OCI-LY3 (cell line): ENCODE measurements at regions not wholly inside any gene's neighbourhood (a gene's known extent, or its start where the extent isn't known, plus 50 kb on each side); places are given as distances from the start of the nearest gene placed in this dataset.
A peak's percentile ranks its signal among the peaks of the same experiment; 100 is the strongest.

ENCODE experiments used
- H2AFZ ChIP-seq: fragments of 200-600, 300-600 bp; shearing (Covaris generic); 2 replicates; pipeline ENCODE4 v1.6.0; 2014; ENCODE audit warnings: antibody characterized with exemption, low read depth, low read length
- H3K27ac ChIP-seq: fragments of 200-600, 300-600 bp; sonication (generic); 2 replicates; pipeline ENCODE4 v1.5.1; 2014; ENCODE audit warnings: mild to moderate bottlenecking, low read length, moderate library complexity, mixed read lengths
- H3K27me3 ChIP-seq: fragments of 200-600, 300-600 bp; sonication (generic); 2 replicates; pipeline ENCODE4 v1.6.1; 2014; ENCODE audit warnings: low read depth, low read length, mixed read lengths
- H3K36me3 ChIP-seq: fragments of 200-600, 300-600 bp; sonication (generic); replicated peaks from 2 replicates; pipeline ENCODE3; 2014; ENCODE audit warnings: low read depth, low read length, mixed read lengths
- H3K4me1 ChIP-seq: fragments of 300-600, 200-600 bp; sonication (generic); 2 replicates; pipeline ENCODE4 v1.6.1; 2014; ENCODE audit warnings: low read length, mixed read lengths
- H3K4me2 ChIP-seq: fragments of 200-600, 300-600 bp; sonication (generic); 2 replicates; pipeline ENCODE4 v1.6.1; 2014; ENCODE audit warnings: low read length, mixed read lengths
- H3K4me3 ChIP-seq: fragments of 300-600, 200-600 bp; sonication (generic); 2 replicates; pipeline ENCODE4 v1.5.1; 2014; ENCODE audit warnings: antibody characterized with exemption, mild to moderate bottlenecking, low read length, moderate library complexity
- H3K79me2 ChIP-seq: fragments of 300-600, 200-600 bp; shearing (Covaris generic); 2 replicates; pipeline ENCODE4 v1.6.1; 2014; ENCODE audit warnings: mild to moderate bottlenecking, low read length, mixed read lengths
- H3K9ac ChIP-seq: fragments of 300-600, 200-600 bp; shearing (Covaris generic); 2 replicates; pipeline ENCODE4 v1.6.0; 2014; ENCODE audit warnings: mild to moderate bottlenecking, low read length, moderate library complexity
- H3K9me3 ChIP-seq: fragments of 200-600, 300-600 bp; shearing (Covaris generic); 2 replicates; pipeline ENCODE4 v1.6.1; 2014; ENCODE audit warnings: low read length, mixed read lengths; ENCODE audit not compliant: insufficient read depth
- H4K20me1 ChIP-seq: fragments of 200-600, 300-600 bp; sonication (generic); 2 replicates; pipeline ENCODE4 v1.6.1; 2016; ENCODE audit warnings: low read length, mixed read lengths; ENCODE audit not compliant: insufficient read depth
- EZH2phosphoT487 ChIP-seq: fragments of 200-600 bp; shearing (Covaris generic); IDR thresholded peaks from 2 replicates; pipeline ENCODE4 v1.6.1; 2018; ENCODE audit warnings: antibody characterized with exemption, mixed run types, low read depth
- TF ChIP-seq, protein P1 (sequence below): fragments of 200-600, 300-600 bp; sonication (generic); IDR thresholded peaks from 2 replicates; pipeline ENCODE4 v1.5.1; 2014; ENCODE audit warnings: antibody characterized with exemption, low read length, low read depth

GRCh38 chr1:214216779-214217178, 64.2 kb upstream of the SMYD2 start:
- Histone ChIP-seq H3K36me3 (no peaks in the 10 kb centered on the region), H3K79me2 (no peaks in the 10 kb centered on the region), H3K27me3 (peaks cover 84% of the 10 kb centered on the region), H3K4me1 (peaks cover 5% of the 10 kb centered on the region; the same call in 1 of the 2 replicates), H3K9ac (no peak overlapping the region), H3K27ac (no peak overlapping the region), H4K20me1 (peaks cover 3% of the 10 kb centered on the region; the same call in 1 of the 2 replicates), H2AFZ (no peak overlapping the region), H3K4me3 (no peak overlapping the region), H3K4me2 (no peak overlapping the region), H3K9me3 (no peaks in the 10 kb centered on the region)
- no peak for TF ChIP-seq EZH2phosphoT487
- TF ChIP-seq, protein P1, sequence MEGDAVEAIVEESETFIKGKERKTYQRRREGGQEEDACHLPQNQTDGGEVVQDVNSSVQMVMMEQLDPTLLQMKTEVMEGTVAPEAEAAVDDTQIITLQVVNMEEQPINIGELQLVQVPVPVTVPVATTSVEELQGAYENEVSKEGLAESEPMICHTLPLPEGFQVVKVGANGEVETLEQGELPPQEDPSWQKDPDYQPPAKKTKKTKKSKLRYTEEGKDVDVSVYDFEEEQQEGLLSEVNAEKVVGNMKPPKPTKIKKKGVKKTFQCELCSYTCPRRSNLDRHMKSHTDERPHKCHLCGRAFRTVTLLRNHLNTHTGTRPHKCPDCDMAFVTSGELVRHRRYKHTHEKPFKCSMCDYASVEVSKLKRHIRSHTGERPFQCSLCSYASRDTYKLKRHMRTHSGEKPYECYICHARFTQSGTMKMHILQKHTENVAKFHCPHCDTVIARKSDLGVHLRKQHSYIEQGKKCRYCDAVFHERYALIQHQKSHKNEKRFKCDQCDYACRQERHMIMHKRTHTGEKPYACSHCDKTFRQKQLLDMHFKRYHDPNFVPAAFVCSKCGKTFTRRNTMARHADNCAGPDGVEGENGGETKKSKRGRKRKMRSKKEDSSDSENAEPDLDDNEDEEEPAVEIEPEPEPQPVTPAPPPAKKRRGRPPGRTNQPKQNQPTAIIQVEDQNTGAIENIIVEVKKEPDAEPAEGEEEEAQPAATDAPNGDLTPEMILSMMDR: no peak

DNA sequence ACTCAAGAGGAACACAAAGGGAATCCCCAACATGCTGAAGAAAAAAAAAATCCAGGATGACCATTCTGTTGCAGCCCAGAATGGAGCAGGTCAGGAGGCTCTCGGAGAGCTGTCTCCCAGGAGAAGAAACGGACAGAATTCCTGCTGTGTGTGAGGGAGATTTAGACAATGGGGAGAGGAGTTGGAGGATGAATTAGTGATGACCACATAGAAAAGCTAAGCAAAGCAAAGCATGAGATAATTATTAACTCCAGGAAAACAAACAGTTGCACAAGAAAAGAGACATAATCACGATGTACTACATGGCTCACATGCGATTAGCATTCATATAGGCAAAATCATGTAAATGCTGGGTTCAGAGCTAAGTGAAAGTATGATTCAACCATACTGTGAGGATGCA, 61.1 kb upstream of the SMYD2 start:
- TF ChIP-seq EZH2phosphoT487: no peak
- Histone ChIP-seq H3K79me2 (no peaks in the 10 kb centered on the region), H3K27me3 (peaks cover 84% of the 10 kb centered on the region), H3K4me3 (no peak overlapping the region), H3K27ac (no peak overlapping the region), H3K9me3 (no peaks in the 10 kb centered on the region), H3K4me2 (no peak overlapping the region), H3K36me3 (no peaks in the 10 kb centered on the region), H4K20me1 (peaks cover 3% of the 10 kb centered on the region; the same call in 1 of the 2 replicates), H3K4me1 (peaks cover 13% of the 10 kb centered on the region), H3K9ac (no peak overlapping the region), H2AFZ (no peak overlapping the region)

- Histone ChIP-seq H3K4me2 (no peak overlapping the region), H3K4me3 (no peak overlapping the region), H2AFZ (no peak overlapping the region), H3K9ac (no peak overlapping the region), H3K4me1 (peaks cover 14% of the 10 kb centered on the region), H3K27ac (no peak overlapping the region), H4K20me1 (peaks cover 3% of the 10 kb centered on the region; the same call in 1 of the 2 replicates), H3K79me2 (no peaks in the 10 kb centered on the region), H3K27me3 (peaks cover 84% of the 10 kb centered on the region), H3K9me3 (no peaks in the 10 kb centered on the region), H3K36me3 (no peaks in the 10 kb centered on the region)
- TF ChIP-seq EZH2phosphoT487: no peak
- TF ChIP-seq, protein P1: no peak
These were observed 60.1 kb upstream of the SMYD2 start for GRCh38 chr1:214220891-214221290.

DNA sequence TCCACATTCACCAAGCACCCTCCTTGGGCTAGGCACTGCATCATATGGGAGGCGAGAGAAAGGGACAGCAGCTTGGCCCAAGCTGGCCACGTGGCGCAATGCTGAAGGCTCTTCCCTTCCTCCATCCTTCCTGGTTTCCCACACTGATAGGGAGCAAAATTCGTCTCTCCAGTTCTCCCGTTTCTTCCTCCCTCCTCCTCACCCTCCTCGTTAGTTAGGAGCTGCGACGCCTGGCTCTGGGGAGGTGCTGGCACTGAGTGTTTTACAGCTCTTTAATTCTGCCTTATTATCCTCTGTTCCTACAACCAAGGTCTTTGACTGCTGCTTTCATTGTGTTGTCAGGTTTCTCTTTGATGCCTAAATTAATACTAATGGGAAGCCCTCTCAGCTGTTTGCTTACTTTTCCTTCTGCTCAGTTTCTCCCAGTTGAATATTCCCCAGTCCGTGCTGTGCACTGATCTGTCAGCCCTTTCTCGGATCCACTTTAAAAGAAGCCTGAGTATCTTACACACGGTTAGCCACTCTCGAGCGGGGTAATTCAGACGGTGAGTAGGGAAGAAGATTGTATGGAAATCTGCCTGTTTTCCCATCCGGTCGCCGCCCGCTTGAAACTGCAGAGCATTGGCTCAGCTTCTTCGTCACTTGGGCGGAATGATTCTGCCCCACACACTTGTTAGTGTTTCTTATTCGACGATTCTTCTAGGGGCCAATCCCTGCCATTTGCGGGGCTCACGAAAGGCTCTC, 56.2 kb upstream of the SMYD2 start:
- Histone ChIP-seq H3K4me2 (peak overlapping the region; percentile 44), H3K79me2 (no peaks in the 10 kb centered on the region), H3K27ac (no peak overlapping the region), H3K36me3 (no peaks in the 10 kb centered on the region), H4K20me1 (peaks cover 3% of the 10 kb centered on the region; the same call in 1 of the 2 replicates), H2AFZ (no peak overlapping the region), H3K4me3 (peak overlapping the region; percentile 5; the same call in 1 of the 2 replicates), H3K9ac (no peak overlapping the region), H3K27me3 (peaks cover 81% of the 10 kb centered on the region), H3K9me3 (no peaks in the 10 kb centered on the region), H3K4me1 (peaks cover 14% of the 10 kb centered on the region)
- TF ChIP-seq EZH2phosphoT487: no peak
- TF ChIP-seq, protein P1: no peak
